Nephron progenitor cell (in vitro differentiated cells): ENCODE measurements at regions not wholly inside any gene's neighbourhood (a gene's known extent, or its start where the extent isn't known, plus 50 kb on each side); places are given as distances from the start of the nearest gene placed in this dataset.
"Not testable (repeated sequence)": the region's sequence is repeated elsewhere in the genome, so short reads cannot be mapped to it uniquely, and the experiment has no call there.

Experiments used
- DNase-seq: peaks from one replicate; pipeline ENCODE4 v3.0.0; 2021
- H3K27ac Mint-ChIP-seq: 2 replicates; pipeline ENCODE4 v1.8.0; 2021; ENCODE audit warnings: mild to moderate bottlenecking, moderate library complexity, mixed read lengths
- H3K27me3 Mint-ChIP-seq: 2 replicates; pipeline ENCODE4 v1.8.0; 2021; ENCODE audit warnings: mild to moderate bottlenecking, low read depth, mixed read lengths; ENCODE audit not compliant: poor library complexity
- H3K36me3 Mint-ChIP-seq: 2 replicates; pipeline ENCODE4 v1.8.0; 2021; ENCODE audit warnings: low read depth, mixed read lengths
- H3K4me1 Mint-ChIP-seq: 2 replicates; pipeline ENCODE4 v1.8.0; 2021; ENCODE audit warnings: mixed read lengths
- H3K4me3 Mint-ChIP-seq: 2 replicates; pipeline ENCODE4 v1.8.0; 2021; ENCODE audit warnings: mild to moderate bottlenecking, moderate library complexity, mixed read lengths
- H3K9me3 Mint-ChIP-seq: 2 replicates; pipeline ENCODE4 v1.8.0; 2021; ENCODE audit warnings: mild to moderate bottlenecking, moderate library complexity, mixed read lengths
- TF ChIP-seq, protein P1 (sequence below): fragments of 200-600 bp; sonication (generic); IDR thresholded peaks from 2 replicates; pipeline ENCODE4 v1.5.0; 2021; ENCODE audit warnings: antibody characterized with exemption

- no peak overlapping the region for H3K4me3 Mint-ChIP-seq
- TF ChIP-seq, protein P1, sequence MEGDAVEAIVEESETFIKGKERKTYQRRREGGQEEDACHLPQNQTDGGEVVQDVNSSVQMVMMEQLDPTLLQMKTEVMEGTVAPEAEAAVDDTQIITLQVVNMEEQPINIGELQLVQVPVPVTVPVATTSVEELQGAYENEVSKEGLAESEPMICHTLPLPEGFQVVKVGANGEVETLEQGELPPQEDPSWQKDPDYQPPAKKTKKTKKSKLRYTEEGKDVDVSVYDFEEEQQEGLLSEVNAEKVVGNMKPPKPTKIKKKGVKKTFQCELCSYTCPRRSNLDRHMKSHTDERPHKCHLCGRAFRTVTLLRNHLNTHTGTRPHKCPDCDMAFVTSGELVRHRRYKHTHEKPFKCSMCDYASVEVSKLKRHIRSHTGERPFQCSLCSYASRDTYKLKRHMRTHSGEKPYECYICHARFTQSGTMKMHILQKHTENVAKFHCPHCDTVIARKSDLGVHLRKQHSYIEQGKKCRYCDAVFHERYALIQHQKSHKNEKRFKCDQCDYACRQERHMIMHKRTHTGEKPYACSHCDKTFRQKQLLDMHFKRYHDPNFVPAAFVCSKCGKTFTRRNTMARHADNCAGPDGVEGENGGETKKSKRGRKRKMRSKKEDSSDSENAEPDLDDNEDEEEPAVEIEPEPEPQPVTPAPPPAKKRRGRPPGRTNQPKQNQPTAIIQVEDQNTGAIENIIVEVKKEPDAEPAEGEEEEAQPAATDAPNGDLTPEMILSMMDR: no peak
- H3K36me3 Mint-ChIP-seq: no peaks in the 10 kb centered on the region
- no peak overlapping the region for H3K27ac Mint-ChIP-seq
- H3K4me1 Mint-ChIP-seq: no peaks in the 10 kb centered on the region
- DNase-seq: no peak
- peaks cover 49% of the 10 kb centered on the region for H3K9me3 Mint-ChIP-seq
- peaks cover 3% of the 10 kb centered on the region for H3K27me3 Mint-ChIP-seq
These were observed 76.5 kb upstream of the DUSP21 start for GRCh38 chrX:44767308-44767707.

GRCh38 chrX:44765556-44765955, 78.3 kb upstream of the DUSP21 start:
- TF ChIP-seq, protein P1: no peak
- Mint-ChIP-seq H3K27ac (no peak overlapping the region), H3K9me3 (peaks cover 62% of the 10 kb centered on the region), H3K4me1 (no peaks in the 10 kb centered on the region), H3K36me3 (no peaks in the 10 kb centered on the region), H3K27me3 (peaks cover 8% of the 10 kb centered on the region), H3K4me3 (no peak overlapping the region)
- no peak for DNase-seq

DNA sequence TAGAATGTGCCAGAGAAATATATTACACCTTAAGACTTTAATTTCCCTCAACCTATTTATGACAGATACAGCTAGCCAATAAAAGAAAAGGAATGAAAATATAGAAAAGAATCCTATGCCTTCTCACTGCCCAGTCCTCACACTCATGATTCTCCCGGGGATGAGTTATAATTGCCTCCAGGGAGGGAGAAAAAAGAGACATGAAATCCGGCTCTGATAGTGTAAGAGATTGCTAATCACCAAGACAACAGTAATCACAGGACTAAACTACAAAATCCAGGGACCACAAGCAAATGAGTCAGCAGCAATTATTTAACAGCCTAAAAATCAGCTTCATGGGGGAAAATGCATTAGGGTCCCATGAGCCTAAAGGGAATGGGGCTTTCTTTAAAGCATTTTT, 95.9 kb upstream of the DUSP21 start:
- Mint-ChIP-seq H3K27me3 (no peaks in the 10 kb centered on the region), H3K4me1 (peaks cover 10% of the 10 kb centered on the region), H3K36me3 (no peaks in the 10 kb centered on the region), H3K27ac (no peak overlapping the region), H3K9me3 (peaks cover 27% of the 10 kb centered on the region), H3K4me3 (no peak overlapping the region)
- DNase-seq: no peak
- TF ChIP-seq, protein P1: no peak

GRCh38 chrX:44747317-44747716, 96.5 kb upstream of the DUSP21 start:
- DNase-seq: no peak
- peak overlapping the region; percentile 27 for H3K27ac Mint-ChIP-seq
- peaks cover 33% of the 10 kb centered on the region for H3K9me3 Mint-ChIP-seq
- TF ChIP-seq, protein P1: no peak
- H3K36me3 Mint-ChIP-seq: no peaks in the 10 kb centered on the region
- H3K4me1 Mint-ChIP-seq: peaks cover 10% of the 10 kb centered on the region
- H3K4me3 Mint-ChIP-seq: no peak overlapping the region
- no peaks in the 10 kb centered on the region for H3K27me3 Mint-ChIP-seq

GRCh38 chrX:44744799-44745198, 99.0 kb upstream of the DUSP21 start:
- Mint-ChIP-seq H3K4me3 (no peak overlapping the region), H3K36me3 (no peaks in the 10 kb centered on the region), H3K27ac (no peak overlapping the region), H3K27me3 (no peaks in the 10 kb centered on the region), H3K9me3 (peaks cover 30% of the 10 kb centered on the region), H3K4me1 (peaks cover 10% of the 10 kb centered on the region)
- DNase-seq: no peak
- TF ChIP-seq, protein P1: no peak

- Mint-ChIP-seq H3K27me3 (no peaks in the 10 kb centered on the region), H3K9me3 (peaks cover 40% of the 10 kb centered on the region), H3K4me1 (peaks cover 4% of the 10 kb centered on the region), H3K27ac (no peak overlapping the region), H3K4me3 (no peak overlapping the region), H3K36me3 (no peaks in the 10 kb centered on the region)
- no peak for DNase-seq
- TF ChIP-seq, protein P1: no peak
These were observed 101.2 kb upstream of the DUSP21 start for GRCh38 chrX:44742480-44743155.

DNA sequence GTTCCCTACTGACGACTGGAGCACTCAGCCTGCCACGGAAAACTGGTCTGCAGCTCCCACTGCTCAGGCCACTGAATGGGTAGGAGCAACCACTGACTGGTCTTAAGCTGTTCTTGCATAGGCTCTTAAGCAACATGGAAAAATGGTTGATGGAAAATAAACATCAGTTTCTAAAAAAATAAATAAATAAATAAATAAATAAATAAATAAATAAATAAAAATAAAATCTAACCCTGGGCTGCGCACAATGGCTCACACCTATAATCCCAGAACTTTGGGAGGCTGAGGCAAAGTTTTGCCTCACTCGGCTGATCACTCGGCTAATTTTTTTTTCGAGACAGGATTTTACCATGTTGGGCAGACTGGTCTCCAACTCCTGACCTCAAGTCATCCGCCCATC, 102.0 kb upstream of the DUSP21 start:
- not testable (repeated sequence) for H3K4me3 Mint-ChIP-seq, H3K36me3 Mint-ChIP-seq, DNase-seq, H3K4me1 Mint-ChIP-seq, H3K27me3 Mint-ChIP-seq, H3K27ac Mint-ChIP-seq
- peaks cover 40% of the 10 kb centered on the region for H3K9me3 Mint-ChIP-seq

DNA sequence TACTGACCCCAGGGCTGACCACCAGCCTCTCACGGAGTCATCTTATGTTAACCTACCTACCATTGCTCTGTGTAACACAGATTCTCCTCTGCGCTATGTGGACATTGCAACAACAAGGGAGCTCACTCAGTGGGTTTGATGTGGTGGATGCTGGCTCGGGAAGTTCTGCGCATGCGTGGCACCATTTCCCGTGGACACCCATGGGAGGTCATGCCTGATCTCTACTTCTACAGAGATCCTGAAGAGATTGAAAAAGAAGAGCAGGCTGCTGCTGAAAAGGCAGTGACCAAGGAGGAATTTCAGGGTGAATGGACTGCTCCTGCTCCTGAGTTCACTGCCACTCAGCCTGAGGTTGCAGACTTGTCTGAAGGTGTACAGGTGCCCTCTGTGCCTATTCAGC, 102.4 kb upstream of the DUSP21 start:
- not testable (repeated sequence) for H3K27me3 Mint-ChIP-seq, H3K27ac Mint-ChIP-seq, H3K4me3 Mint-ChIP-seq, H3K4me1 Mint-ChIP-seq, H3K36me3 Mint-ChIP-seq, DNase-seq
- peaks cover 42% of the 10 kb centered on the region for H3K9me3 Mint-ChIP-seq
